Left ventricle myocardium inferior (tissue), 1 donor: ENCODE measurements at regions not wholly inside any gene's neighbourhood (a gene's known extent, or its start where the extent isn't known, plus 50 kb on each side); places are given as distances from the start of the nearest gene placed in this dataset.

Experiments used
- DNase-seq: peaks from one replicate; pipeline ENCODE4 v3.0.0-alpha.2; 2020
- H3K27ac ChIP-seq: fragments of 200-600 bp; replicated peaks from 2 replicates; pipeline ENCODE4 v1.8.0; 2021
- H3K27me3 ChIP-seq: fragments of 200-600 bp; 2 replicates; pipeline ENCODE4 v1.8.0; 2021; ENCODE audit warnings: low read depth
- H3K36me3 ChIP-seq: fragments of 200-600 bp; 2 replicates; pipeline ENCODE4 v1.8.0; 2021
- H3K4me1 ChIP-seq: fragments of 200-600 bp; 2 replicates; pipeline ENCODE4 v1.8.0; 2021
- H3K4me3 ChIP-seq: fragments of 200-600 bp; 2 replicates; pipeline ENCODE4 v1.8.0; 2021; ENCODE audit warnings: mild to moderate bottlenecking, moderate library complexity
- H3K9me3 ChIP-seq: fragments of 200-600 bp; replicated peaks from 2 replicates; pipeline ENCODE4 v1.8.0; 2021
- CTCF ChIP-seq: fragments of 200-600 bp; IDR thresholded peaks from 2 replicates; pipeline ENCODE4 v1.8.0; 2021; ENCODE audit warnings: antibody characterized with exemption, mild to moderate bottlenecking, borderline replicate concordance
- intact Hi-C: fragments of 100-400 bp; cut with micrococcal nuclease; formaldehyde crosslinking; loops from one replicate; pipeline ENCODE4 v1.11.0; 2022
- donor health status: DM: no; HTN: yes; CAD: no; lungs with severe emphysema.

- Histone ChIP-seq H3K4me1 (no peaks in the 10 kb centered on the region), H3K27ac (no peak overlapping the region), H3K36me3 (no peaks in the 10 kb centered on the region), H3K9me3 (no peaks in the 10 kb centered on the region), H3K27me3 (no peaks in the 10 kb centered on the region), H3K4me3 (no peak overlapping the region)
- no peak for DNase-seq
- intact Hi-C loops: no loop called here
- no peak for TF ChIP-seq CTCF
These were observed 570.7 kb upstream of the ID2 start for GRCh38 chr2:8111193-8111592.

GRCh38 chr2:8115456-8115855 lies 566.4 kb upstream of the ID2 start:
- no peak overlapping the region for H3K27ac ChIP-seq
- H3K4me1 ChIP-seq: peaks cover 14% of the 10 kb centered on the region
- no peak overlapping the region for H3K4me3 ChIP-seq
- no peaks in the 10 kb centered on the region for H3K9me3 ChIP-seq
- H3K27me3 ChIP-seq: no peaks in the 10 kb centered on the region
- H3K36me3 ChIP-seq: no peaks in the 10 kb centered on the region
- intact Hi-C loops: no loop called here
- no peak for DNase-seq
- no peak for TF ChIP-seq CTCF

- Histone ChIP-seq H3K27me3 (no peaks in the 10 kb centered on the region), H3K4me3 (no peak overlapping the region), H3K4me1 (peaks cover 19% of the 10 kb centered on the region), H3K36me3 (no peaks in the 10 kb centered on the region), H3K27ac (no peak overlapping the region), H3K9me3 (no peaks in the 10 kb centered on the region)
- DNase-seq: no peak
- TF ChIP-seq CTCF: no peak
- intact Hi-C loops: no loop called here
These were observed 565.9 kb upstream of the ID2 start for GRCh38 chr2:8115966-8116365.

- peaks cover 19% of the 10 kb centered on the region for H3K4me1 ChIP-seq
- no peaks in the 10 kb centered on the region for H3K27me3 ChIP-seq
- DNase-seq: no peak
- H3K36me3 ChIP-seq: no peaks in the 10 kb centered on the region
- intact Hi-C loops: no loop called here
- H3K27ac ChIP-seq: no peak overlapping the region
- no peaks in the 10 kb centered on the region for H3K9me3 ChIP-seq
- no peak for TF ChIP-seq CTCF
- no peak overlapping the region for H3K4me3 ChIP-seq
These were observed 565.2 kb upstream of the ID2 start for GRCh38 chr2:8116661-8117060.

- peaks cover 33% of the 10 kb centered on the region for H3K4me1 ChIP-seq
- no peaks in the 10 kb centered on the region for H3K36me3 ChIP-seq
- H3K27me3 ChIP-seq: no peaks in the 10 kb centered on the region
- H3K27ac ChIP-seq: peak overlapping the region; percentile 80
- no peak for TF ChIP-seq CTCF
- no peak for DNase-seq
- H3K9me3 ChIP-seq: no peaks in the 10 kb centered on the region
- H3K4me3 ChIP-seq: peak overlapping the region; percentile 15
- intact Hi-C loops: no loop called here
These were observed 562.7 kb upstream of the ID2 start for GRCh38 chr2:8118940-8119781.
